ENCODE measurements at regions not wholly inside any gene's neighbourhood (a gene's known extent, or its start where the extent isn't known, plus 50 kb on each side); places are given as distances from the start of the nearest gene placed in this dataset.

DNA sequence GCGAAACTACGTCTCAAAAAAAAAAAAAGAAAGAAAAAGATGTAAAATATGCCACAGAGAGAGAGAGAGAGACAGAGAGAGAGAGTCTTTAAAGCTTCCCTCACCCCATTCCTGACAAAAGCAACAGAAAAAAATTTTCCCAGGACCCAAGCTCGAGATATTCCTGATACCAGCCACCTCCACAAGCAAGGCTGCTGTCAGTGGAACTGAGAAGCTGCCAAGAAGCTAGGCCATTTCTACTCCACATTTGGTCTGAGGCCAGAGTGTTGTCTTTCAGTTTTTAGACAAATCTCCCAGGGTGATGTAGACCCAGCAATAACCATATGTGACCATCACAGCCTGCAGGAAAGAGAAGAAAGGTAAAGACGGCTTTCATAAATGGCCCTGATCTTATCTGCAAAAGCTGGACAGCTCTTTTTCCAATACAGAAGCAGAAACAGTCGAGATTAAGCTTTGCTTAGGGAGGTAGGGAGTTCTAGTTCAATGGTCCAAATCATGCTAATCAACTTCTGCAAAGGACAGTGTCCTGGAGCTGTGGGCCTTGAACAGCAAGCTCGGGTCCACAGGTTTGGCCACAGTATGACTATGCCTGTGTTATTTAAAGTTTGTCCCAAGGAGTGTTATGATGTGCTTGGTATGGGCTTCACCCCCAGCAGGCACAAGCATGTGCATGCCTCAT is 130.3 kb upstream of the NUDT4 start (continued):
- TF ChIP-seq REST (IDR thresholded peaks at IDR 0.05; ENCODE audit: low read depth, low read length) = peak; percentile 83

DNA sequence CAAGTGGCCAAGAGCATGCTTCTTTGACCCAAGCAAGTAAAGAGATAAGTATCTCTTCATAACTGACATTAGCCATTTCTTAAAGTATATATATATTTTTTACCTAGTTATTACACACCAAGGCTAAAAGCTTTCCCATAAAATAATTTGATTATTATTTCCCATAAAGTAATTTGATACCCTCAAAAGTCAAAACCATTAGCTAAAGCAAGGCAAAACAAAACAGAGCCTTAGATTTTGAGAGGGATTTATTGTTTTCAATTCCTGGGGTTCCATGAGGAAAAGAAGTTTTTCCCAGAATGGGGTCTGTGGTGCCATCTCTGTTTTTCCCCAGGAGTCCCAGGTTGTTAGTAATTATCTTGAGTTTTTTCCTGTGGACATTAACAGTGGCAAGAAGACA is 125.5 kb upstream of the NUDT4 start:
- Histone ChIP-seq H3K9ac (no peak overlapping the region), H3K79me2 (ENCODE audit: insufficient read depth) (no peaks in the 10 kb centered on the region), H3K9me3 (peaks cover 4% of the 10 kb centered on the region; the same call in 1 of the 2 replicates), H3K4me1 (ENCODE audit: control insufficient read depth in 1 of 2, insufficient read depth in 2 of 2, low read depth in 1 of 2, low read length in 1 of 2) (peaks cover 0 to 6% of the 10 kb centered on the region in 2 experiments; a peak in 2 of 4 replicates), H3K9me2 (no peaks in the 10 kb centered on the region), H3K27me3 (ENCODE audit: insufficient read depth) (no peaks in the 10 kb centered on the region), H3K36me3 (replicated peaks in 1 of 2; ENCODE audit: control insufficient read depth in 1 of 2, insufficient read depth in 2 of 2, low read length in 1 of 2) (no peaks in the 10 kb centered on the region), H3F3A (replicated peaks; ENCODE audit: insufficient read depth) (peaks cover 4% of the 10 kb centered on the region), H2AFZ (ENCODE audit: low read depth) (no peak overlapping the region), H4K20me1 (ENCODE audit: insufficient read depth) (no peaks in the 10 kb centered on the region), H3K27ac (ENCODE audit: low read depth in 2 of 2, low read length in 1 of 2) (peak overlapping the region; percentile 25 to 53; a peak in 2 of 4 replicates), H3K4me2 (no peak overlapping the region), H3K4me3 (ENCODE audit: low read depth in 2 of 2, low read length in 1 of 2) (no peak overlapping the region)
- no peak for DNase-seq
- POLR2A ChIA-PET = no interaction called here
- CTCF ChIA-PET = interaction anchor here (1.3 kb wide), 1 partner anchor 145 kb away, joined by 4 read pairs; no protein-coding TSS in a partner anchor
- TF ChIP-seq YY1 (IDR thresholded peaks at IDR 0.05; ENCODE audit: low read depth) (no peak), EP300 (IDR thresholded peaks at IDR 0.05; ENCODE audit: borderline replicate concordance in 1 of 2, low read depth in 1 of 2, low read length in 1 of 2) (peak in 1 of 2 experiments; percentile 47; a peak in 1 of 4 replicates), TCF12 (IDR thresholded peaks at IDR 0.05) (peak; percentile 59; the same call in 1 of the 2 replicates), RXRA (IDR thresholded peaks at IDR 0.05; ENCODE audit: borderline replicate concordance, low read depth) (no peak)

DNA sequence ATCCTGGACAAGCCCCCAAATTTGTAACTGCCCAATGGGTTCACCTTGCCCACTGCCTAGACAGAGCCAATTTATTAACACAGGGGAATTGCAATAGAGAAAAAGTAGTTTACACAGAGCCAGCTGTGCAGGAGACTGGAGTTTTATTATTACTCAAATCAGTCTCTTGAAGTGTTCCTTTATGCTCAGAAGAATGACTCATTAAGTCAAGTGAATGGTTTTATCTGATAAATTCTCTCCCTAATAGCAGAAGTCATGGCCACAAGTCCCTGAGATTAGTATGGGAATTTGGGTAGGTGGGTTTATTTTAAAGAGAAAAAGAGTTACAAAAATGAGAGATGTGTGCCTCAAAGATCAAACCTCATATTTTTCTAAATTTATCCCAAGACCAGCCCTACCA is 122.8 kb upstream of the NUDT4 start:
- H3K79me2 ChIP-seq (ENCODE audit: insufficient read depth) = no peaks in the 10 kb centered on the region
- H3K9me3 ChIP-seq = peaks cover 4% of the 10 kb centered on the region; the same call in 1 of the 2 replicates
- no peak overlapping the region for H3K27ac ChIP-seq (ENCODE audit: low read depth in 2 of 2, low read length in 1 of 2)
- no peaks in the 10 kb centered on the region for H3K36me3 ChIP-seq (replicated peaks in 1 of 2; ENCODE audit: control insufficient read depth in 1 of 2, insufficient read depth in 2 of 2, low read length in 1 of 2)
- H3K9me2 ChIP-seq = no peaks in the 10 kb centered on the region
- ChIA-PET POLR2A (interaction anchor here (0.5 kb wide), 1 partner anchor 9 kb away, joined by 3 read pairs; no protein-coding TSS in a partner anchor), CTCF (no interaction called here)
- no peak overlapping the region for H3K4me3 ChIP-seq (ENCODE audit: low read depth in 2 of 2, low read length in 1 of 2)
- no peaks in the 10 kb centered on the region for H4K20me1 ChIP-seq (ENCODE audit: insufficient read depth)
- no peak overlapping the region for H2AFZ ChIP-seq (ENCODE audit: low read depth)
- no peaks in the 10 kb centered on the region for H3K27me3 ChIP-seq (ENCODE audit: insufficient read depth)
- no peak for DNase-seq
- no peaks in the 10 kb centered on the region for H3F3A ChIP-seq (replicated peaks; ENCODE audit: insufficient read depth)
- no peaks in the 10 kb centered on the region; a peak in 1 of 4 replicates for H3K4me1 ChIP-seq (ENCODE audit: control insufficient read depth in 1 of 2, insufficient read depth in 2 of 2, low read depth in 1 of 2, low read length in 1 of 2)
- H3K4me2 ChIP-seq = no peak overlapping the region
- H3K9ac ChIP-seq = no peak overlapping the region
- TF ChIP-seq REST (IDR thresholded peaks at IDR 0.05; ENCODE audit: low read depth, low read length) = no peak
- TF ChIP-seq FOXM1 (IDR thresholded peaks at IDR 0.05; ENCODE audit: low read depth) = no peak
- TF ChIP-seq SIN3A (IDR thresholded peaks at IDR 0.05; ENCODE audit: borderline replicate concordance, low read depth, low read length) = no peak
- TF ChIP-seq, protein P1, sequence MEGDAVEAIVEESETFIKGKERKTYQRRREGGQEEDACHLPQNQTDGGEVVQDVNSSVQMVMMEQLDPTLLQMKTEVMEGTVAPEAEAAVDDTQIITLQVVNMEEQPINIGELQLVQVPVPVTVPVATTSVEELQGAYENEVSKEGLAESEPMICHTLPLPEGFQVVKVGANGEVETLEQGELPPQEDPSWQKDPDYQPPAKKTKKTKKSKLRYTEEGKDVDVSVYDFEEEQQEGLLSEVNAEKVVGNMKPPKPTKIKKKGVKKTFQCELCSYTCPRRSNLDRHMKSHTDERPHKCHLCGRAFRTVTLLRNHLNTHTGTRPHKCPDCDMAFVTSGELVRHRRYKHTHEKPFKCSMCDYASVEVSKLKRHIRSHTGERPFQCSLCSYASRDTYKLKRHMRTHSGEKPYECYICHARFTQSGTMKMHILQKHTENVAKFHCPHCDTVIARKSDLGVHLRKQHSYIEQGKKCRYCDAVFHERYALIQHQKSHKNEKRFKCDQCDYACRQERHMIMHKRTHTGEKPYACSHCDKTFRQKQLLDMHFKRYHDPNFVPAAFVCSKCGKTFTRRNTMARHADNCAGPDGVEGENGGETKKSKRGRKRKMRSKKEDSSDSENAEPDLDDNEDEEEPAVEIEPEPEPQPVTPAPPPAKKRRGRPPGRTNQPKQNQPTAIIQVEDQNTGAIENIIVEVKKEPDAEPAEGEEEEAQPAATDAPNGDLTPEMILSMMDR (IDR thresholded peaks at IDR 0.05) = no peak
- TF ChIP-seq JUND (IDR thresholded peaks at IDR 0.05) = no peak
- TF ChIP-seq USF1 (IDR thresholded peaks at IDR 0.05; ENCODE audit: borderline replicate concordance, low read depth) = no peak
- TF ChIP-seq MEF2A (IDR thresholded peaks at IDR 0.05; ENCODE audit: borderline replicate concordance, low read depth) = no peak
- no peak for TF ChIP-seq RAD21 (IDR thresholded peaks at IDR 0.05; ENCODE audit: low read length)
- TF ChIP-seq TEAD4 (IDR thresholded peaks at IDR 0.05; ENCODE audit: borderline replicate concordance, insufficient read depth) = no peak
- no peak for TF ChIP-seq RXRA (IDR thresholded peaks at IDR 0.05; ENCODE audit: borderline replicate concordance, low read depth)
- TF ChIP-seq SMC3 (IDR thresholded peaks at IDR 0.05; ENCODE audit: low read depth, low read length) = no peak
- no peak for TF ChIP-seq NFIC (IDR thresholded peaks at IDR 0.05; ENCODE audit: borderline replicate concordance)

Data from SK-N-SH (cell line).